Left ventricle myocardium inferior (tissue), 1 donor: ENCODE measurements at regions not wholly inside any gene's neighbourhood (a gene's known extent, or its start where the extent isn't known, plus 50 kb on each side); places are given as distances from the start of the nearest gene placed in this dataset.

ENCODE experiments used
- DNase-seq: peaks from one replicate; pipeline ENCODE4 v3.0.0-alpha.2; 2020
- H3K27ac ChIP-seq: fragments of 200-600 bp; replicated peaks from 2 replicates; pipeline ENCODE4 v1.8.0; 2021
- H3K27me3 ChIP-seq: fragments of 200-600 bp; 2 replicates; pipeline ENCODE4 v1.8.0; 2021; ENCODE audit warnings: low read depth
- H3K36me3 ChIP-seq: fragments of 200-600 bp; 2 replicates; pipeline ENCODE4 v1.8.0; 2021
- H3K4me1 ChIP-seq: fragments of 200-600 bp; 2 replicates; pipeline ENCODE4 v1.8.0; 2021
- H3K4me3 ChIP-seq: fragments of 200-600 bp; 2 replicates; pipeline ENCODE4 v1.8.0; 2021; ENCODE audit warnings: mild to moderate bottlenecking, moderate library complexity
- H3K9me3 ChIP-seq: fragments of 200-600 bp; replicated peaks from 2 replicates; pipeline ENCODE4 v1.8.0; 2021
- CTCF ChIP-seq: fragments of 200-600 bp; IDR thresholded peaks from 2 replicates; pipeline ENCODE4 v1.8.0; 2021; ENCODE audit warnings: antibody characterized with exemption, mild to moderate bottlenecking, borderline replicate concordance
- intact Hi-C: fragments of 100-400 bp; cut with micrococcal nuclease; formaldehyde crosslinking; loops from one replicate; pipeline ENCODE4 v1.11.0; 2022
- donor health status: DM: no; HTN: yes; CAD: no; lungs with severe emphysema.

GRCh38 chr12:24134092-24134491, 184.6 kb upstream of the SOX5 start:
- no peaks in the 10 kb centered on the region for H3K36me3 ChIP-seq
- no peaks in the 10 kb centered on the region for H3K27me3 ChIP-seq
- H3K27ac ChIP-seq = no peak overlapping the region
- H3K4me3 ChIP-seq = no peak overlapping the region
- H3K9me3 ChIP-seq = no peaks in the 10 kb centered on the region
- no peak for DNase-seq
- TF ChIP-seq CTCF = no peak
- intact Hi-C loops = no loop called here
- H3K4me1 ChIP-seq = no peaks in the 10 kb centered on the region

- no peak overlapping the region for H3K27ac ChIP-seq
- no peaks in the 10 kb centered on the region for H3K27me3 ChIP-seq
- H3K4me3 ChIP-seq = no peak overlapping the region
- no peak for DNase-seq
- intact Hi-C loops = no loop called here
- no peaks in the 10 kb centered on the region for H3K9me3 ChIP-seq
- TF ChIP-seq CTCF = no peak
- no peaks in the 10 kb centered on the region for H3K36me3 ChIP-seq
- no peaks in the 10 kb centered on the region for H3K4me1 ChIP-seq
Observed at GRCh38 chr12:24133384-24133783, 183.9 kb upstream of the SOX5 start.

- H3K27me3 ChIP-seq = no peaks in the 10 kb centered on the region
- no peaks in the 10 kb centered on the region for H3K36me3 ChIP-seq
- no peaks in the 10 kb centered on the region for H3K9me3 ChIP-seq
- H3K27ac ChIP-seq = no peak overlapping the region
- no peak for TF ChIP-seq CTCF
- DNase-seq = no peak
- H3K4me3 ChIP-seq = no peak overlapping the region
- no peaks in the 10 kb centered on the region for H3K4me1 ChIP-seq
- intact Hi-C loops = no loop called here
Observed at GRCh38 chr12:24127919-24128721, 178.7 kb upstream of the SOX5 start.

- DNase-seq = no peak
- no peaks in the 10 kb centered on the region for H3K9me3 ChIP-seq
- no peaks in the 10 kb centered on the region for H3K4me1 ChIP-seq
- H3K27ac ChIP-seq = no peak overlapping the region
- no peak overlapping the region for H3K4me3 ChIP-seq
- no peaks in the 10 kb centered on the region for H3K27me3 ChIP-seq
- H3K36me3 ChIP-seq = no peaks in the 10 kb centered on the region
- TF ChIP-seq CTCF = no peak
- intact Hi-C loops = no loop called here
Observed at GRCh38 chr12:24125280-24125679, 175.8 kb upstream of the SOX5 start.

GRCh38 chr12:24121911-24122310, 172.4 kb upstream of the SOX5 start:
- Histone ChIP-seq H3K36me3 (no peaks in the 10 kb centered on the region), H3K27ac (no peak overlapping the region), H3K4me3 (no peak overlapping the region), H3K9me3 (no peaks in the 10 kb centered on the region), H3K27me3 (no peaks in the 10 kb centered on the region), H3K4me1 (no peaks in the 10 kb centered on the region)
- no peak for DNase-seq
- intact Hi-C loops = no loop called here
- no peak for TF ChIP-seq CTCF
